ENCODE measurements at regions not wholly inside any gene's neighbourhood (a gene's known extent, or its start where the extent isn't known, plus 50 kb on each side); places are given as distances from the start of the nearest gene placed in this dataset.

DNA sequence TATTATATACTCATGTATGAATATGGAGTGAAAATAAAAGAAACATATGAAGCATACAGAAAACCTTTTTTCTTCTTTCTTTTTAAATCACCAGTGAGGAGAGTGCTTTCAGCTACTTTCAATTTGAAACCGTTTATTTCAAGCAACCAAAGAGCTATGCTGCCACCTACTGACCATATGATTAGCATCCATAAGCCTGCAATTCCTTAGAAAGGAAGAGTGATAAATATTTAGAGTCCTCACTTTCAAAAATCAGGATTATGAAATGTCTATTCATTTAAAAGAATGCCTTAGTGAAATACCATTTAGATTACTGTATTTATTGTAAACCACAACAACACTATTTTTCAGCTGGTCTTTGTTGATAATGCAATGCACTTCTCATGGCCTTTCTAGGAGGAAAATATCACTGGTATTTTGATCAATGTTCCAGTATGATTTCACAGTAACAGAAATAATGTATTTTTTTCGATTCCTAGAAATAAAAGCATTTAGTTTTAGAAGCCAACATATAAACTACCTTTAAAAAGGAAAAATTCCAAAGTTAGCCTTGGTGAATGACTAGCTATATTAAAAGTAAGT, 667.6 kb downstream of the PCDH18 start:
- ChIA-PET CTCF (interaction anchor here (1.0 to 2.1 kb wide), 5 partner anchors 8 to 1494 kb away, joined by 3 to 11 read pairs (median 3); no protein-coding TSS in a partner anchor), RAD21 (ENCODE audit: low non-redundant PET in 1 of 2, low total read pairs in 2 of 2, uncharacterized antibody in 2 of 2, unreplicated experiment in 2 of 2) (no interaction called here), POLR2A (no interaction called here)
- peak overlapping the region; percentile 88 for H2AFZ ChIP-seq (ENCODE audit: low read depth, low read length, poor library complexity, severe bottlenecking)
- no peaks in the 10 kb centered on the region for H4K20me1 ChIP-seq (ENCODE audit: insufficient read depth)
- H3K4me3 ChIP-seq (replicated peaks in 1 of 2; ENCODE audit: low read depth in 1 of 2, low read length in 2 of 2): no peak overlapping the region
- no peaks in the 10 kb centered on the region for H3K9me3 ChIP-seq (ENCODE audit: control insufficient read depth in 1 of 2, insufficient read depth in 1 of 2, low read depth in 1 of 2, low read length in 2 of 2)
- peak; percentile 81 for ATAC-seq
- no peak overlapping the region for H3K27ac ChIP-seq (ENCODE audit: low read depth, low read length)
- H3K4me1 ChIP-seq (ENCODE audit: control insufficient read depth in 1 of 2, insufficient read depth in 2 of 2, low read length in 2 of 2): 0 out of 4 replicates have a peak, but pooled peaks cover 0 to 4% of the 10 kb centered on the region in 2 experiments
- DNase-seq (ENCODE audit: low read depth, low spot score): peak; percentile 69
- intact Hi-C loops (cut with micrococcal nuclease): loop anchor here (1.0 kb wide), 1 partner anchor 1194 kb away; no protein-coding TSS in a partner anchor
- no peaks in the 10 kb centered on the region for H3K9me2 ChIP-seq (ENCODE audit: insufficient read depth)
- H3K27me3 ChIP-seq (ENCODE audit: insufficient read depth, low read length): no peaks in the 10 kb centered on the region
- no peaks in the 10 kb centered on the region for H3K79me2 ChIP-seq (ENCODE audit: insufficient read depth, low read length)
- H3K4me2 ChIP-seq (ENCODE audit: low read length): no peak overlapping the region
- TF ChIP-seq, protein P1, sequence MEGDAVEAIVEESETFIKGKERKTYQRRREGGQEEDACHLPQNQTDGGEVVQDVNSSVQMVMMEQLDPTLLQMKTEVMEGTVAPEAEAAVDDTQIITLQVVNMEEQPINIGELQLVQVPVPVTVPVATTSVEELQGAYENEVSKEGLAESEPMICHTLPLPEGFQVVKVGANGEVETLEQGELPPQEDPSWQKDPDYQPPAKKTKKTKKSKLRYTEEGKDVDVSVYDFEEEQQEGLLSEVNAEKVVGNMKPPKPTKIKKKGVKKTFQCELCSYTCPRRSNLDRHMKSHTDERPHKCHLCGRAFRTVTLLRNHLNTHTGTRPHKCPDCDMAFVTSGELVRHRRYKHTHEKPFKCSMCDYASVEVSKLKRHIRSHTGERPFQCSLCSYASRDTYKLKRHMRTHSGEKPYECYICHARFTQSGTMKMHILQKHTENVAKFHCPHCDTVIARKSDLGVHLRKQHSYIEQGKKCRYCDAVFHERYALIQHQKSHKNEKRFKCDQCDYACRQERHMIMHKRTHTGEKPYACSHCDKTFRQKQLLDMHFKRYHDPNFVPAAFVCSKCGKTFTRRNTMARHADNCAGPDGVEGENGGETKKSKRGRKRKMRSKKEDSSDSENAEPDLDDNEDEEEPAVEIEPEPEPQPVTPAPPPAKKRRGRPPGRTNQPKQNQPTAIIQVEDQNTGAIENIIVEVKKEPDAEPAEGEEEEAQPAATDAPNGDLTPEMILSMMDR (IDR thresholded peaks at IDR 0.05 in 2 of 3, conservative IDR thresholded peaks at IDR 0.05 in 1 of 3; ENCODE audit: borderline replicate concordance in 1 of 3, insufficient read depth in 1 of 3, low read depth in 2 of 3, low read length in 2 of 3): peak; percentile 48 to 83 (median 72); a peak in 5 of 6 replicates
- TF ChIP-seq EGR1 (IDR thresholded peaks at IDR 0.05; ENCODE audit: low read depth) (no peak), EZH2 (IDR thresholded peaks at IDR 0.05) (no peak), ELF1 (IDR thresholded peaks at IDR 0.05; ENCODE audit: borderline replicate concordance, low read depth) (no peak), POLR2A (IDR thresholded peaks at IDR 0.05; ENCODE audit: borderline replicate concordance, extremely low read depth, insufficient read depth, insufficient read length) (no peak), JUND (IDR thresholded peaks at IDR 0.05) (no peak), SP1 (IDR thresholded peaks at IDR 0.05; ENCODE audit: low read depth) (no peak), CBX3 (IDR thresholded peaks at IDR 0.05; ENCODE audit: low read depth) (no peak), RAD21 (IDR thresholded peaks at IDR 0.05; ENCODE audit: low read depth) (peak; percentile 83)
- TF ChIP-seq, protein P2, sequence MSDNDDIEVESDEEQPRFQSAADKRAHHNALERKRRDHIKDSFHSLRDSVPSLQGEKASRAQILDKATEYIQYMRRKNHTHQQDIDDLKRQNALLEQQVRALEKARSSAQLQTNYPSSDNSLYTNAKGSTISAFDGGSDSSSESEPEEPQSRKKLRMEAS (IDR thresholded peaks at IDR 0.05): no peak
- TF ChIP-seq, protein P3, sequence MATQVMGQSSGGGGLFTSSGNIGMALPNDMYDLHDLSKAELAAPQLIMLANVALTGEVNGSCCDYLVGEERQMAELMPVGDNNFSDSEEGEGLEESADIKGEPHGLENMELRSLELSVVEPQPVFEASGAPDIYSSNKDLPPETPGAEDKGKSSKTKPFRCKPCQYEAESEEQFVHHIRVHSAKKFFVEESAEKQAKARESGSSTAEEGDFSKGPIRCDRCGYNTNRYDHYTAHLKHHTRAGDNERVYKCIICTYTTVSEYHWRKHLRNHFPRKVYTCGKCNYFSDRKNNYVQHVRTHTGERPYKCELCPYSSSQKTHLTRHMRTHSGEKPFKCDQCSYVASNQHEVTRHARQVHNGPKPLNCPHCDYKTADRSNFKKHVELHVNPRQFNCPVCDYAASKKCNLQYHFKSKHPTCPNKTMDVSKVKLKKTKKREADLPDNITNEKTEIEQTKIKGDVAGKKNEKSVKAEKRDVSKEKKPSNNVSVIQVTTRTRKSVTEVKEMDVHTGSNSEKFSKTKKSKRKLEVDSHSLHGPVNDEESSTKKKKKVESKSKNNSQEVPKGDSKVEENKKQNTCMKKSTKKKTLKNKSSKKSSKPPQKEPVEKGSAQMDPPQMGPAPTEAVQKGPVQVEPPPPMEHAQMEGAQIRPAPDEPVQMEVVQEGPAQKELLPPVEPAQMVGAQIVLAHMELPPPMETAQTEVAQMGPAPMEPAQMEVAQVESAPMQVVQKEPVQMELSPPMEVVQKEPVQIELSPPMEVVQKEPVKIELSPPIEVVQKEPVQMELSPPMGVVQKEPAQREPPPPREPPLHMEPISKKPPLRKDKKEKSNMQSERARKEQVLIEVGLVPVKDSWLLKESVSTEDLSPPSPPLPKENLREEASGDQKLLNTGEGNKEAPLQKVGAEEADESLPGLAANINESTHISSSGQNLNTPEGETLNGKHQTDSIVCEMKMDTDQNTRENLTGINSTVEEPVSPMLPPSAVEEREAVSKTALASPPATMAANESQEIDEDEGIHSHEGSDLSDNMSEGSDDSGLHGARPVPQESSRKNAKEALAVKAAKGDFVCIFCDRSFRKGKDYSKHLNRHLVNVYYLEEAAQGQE (IDR thresholded peaks at IDR 0.05; ENCODE audit: low read depth): no peak
- no peaks in the 10 kb centered on the region for H3K36me3 ChIP-seq (ENCODE audit: control insufficient read depth in 1 of 2, insufficient read depth in 2 of 2, low read length in 2 of 2)
- H3K9ac ChIP-seq (ENCODE audit: low read length): no peak overlapping the region
- BruUV-seq (replicated peaks): no TSS peak

Data from HCT116 (cell line).